ENCODE measurements at regions not wholly inside any gene's neighbourhood (a gene's known extent, or its start where the extent isn't known, plus 50 kb on each side); places are given as distances from the start of the nearest gene placed in this dataset.

DNA sequence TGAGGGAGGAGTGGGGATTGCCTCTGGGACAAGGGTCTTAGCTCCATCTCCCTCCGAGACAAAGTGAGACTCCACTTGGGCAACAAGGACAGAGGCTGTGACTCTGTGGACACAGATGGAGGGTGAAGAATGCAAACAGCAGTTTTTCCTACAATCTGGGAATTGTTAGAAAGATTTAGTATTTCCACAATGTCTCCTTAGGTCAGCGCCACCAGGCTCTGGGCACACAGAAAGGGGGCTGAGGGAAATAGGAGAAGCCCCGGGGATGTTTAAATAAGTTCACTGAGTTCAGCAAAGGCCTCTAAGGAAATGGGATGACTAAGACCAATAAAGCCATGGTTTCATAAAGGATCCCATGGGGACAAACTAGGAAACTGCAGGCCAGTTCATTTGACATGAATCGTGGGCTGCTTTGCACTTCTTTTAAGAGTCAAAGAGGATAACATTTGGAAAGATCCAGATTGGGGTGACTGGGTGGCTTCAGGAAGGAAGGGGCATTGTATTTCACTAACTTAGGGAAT lies 219.8 kb upstream of the GLI3 start (continued):
- TF ChIP-seq ILF3 (IDR thresholded peaks at IDR 0.05; ENCODE audit: borderline replicate concordance) (no peak), ZBTB11 (CRISPR knock-in tag; IDR thresholded peaks at IDR 0.05) (no peak), MBD1 (CRISPR knock-in tag; IDR thresholded peaks at IDR 0.05) (no peak), ZBTB17 (CRISPR knock-in tag; IDR thresholded peaks at IDR 0.05) (no peak), ZNF12 (CRISPR knock-in tag; IDR thresholded peaks at IDR 0.05) (no peak), NFRKB (IDR thresholded peaks at IDR 0.05; ENCODE audit: low read depth) (no peak), IRF2 (CRISPR knock-in tag; IDR thresholded peaks at IDR 0.05) (no peak), MTA2 (IDR thresholded peaks at IDR 0.05; ENCODE audit: low read depth) (no peak)

Data from K562 (cell line).